ENCODE measurements at regions not wholly inside any gene's neighbourhood (a gene's known extent, or its start where the extent isn't known, plus 50 kb on each side); places are given as distances from the start of the nearest gene placed in this dataset.
"Not testable (repeated sequence)": the region's sequence is repeated elsewhere in the genome, so short reads cannot be mapped to it uniquely, and the experiment has no call there.

- H3K4me3 ChIP-seq (ENCODE audit: low read depth, low read length) = no peak overlapping the region
- TF ChIP-seq CTCF (IDR thresholded peaks at IDR 0.05; ENCODE audit: insufficient read depth, low read length, poor library complexity, severe bottlenecking) = no peak
- no peak for DNase-seq (ENCODE audit: low read depth)
- no peaks in the 10 kb centered on the region for H3K27me3 ChIP-seq (ENCODE audit: control insufficient read depth, insufficient read depth, low read length)
- no peaks in the 10 kb centered on the region for H3K36me3 ChIP-seq (ENCODE audit: control insufficient read depth, insufficient read depth, low read length)
Measured at GRCh38 chr6:14552891-14553290, 435.3 kb downstream of the CD83 start.

- Histone ChIP-seq H3K27me3 (ENCODE audit: control insufficient read depth, insufficient read depth, low read length) (no peaks in the 10 kb centered on the region), H3K4me3 (ENCODE audit: low read depth, low read length) (no peak overlapping the region), H3K36me3 (ENCODE audit: control insufficient read depth, insufficient read depth, low read length) (no peaks in the 10 kb centered on the region)
- TF ChIP-seq CTCF (IDR thresholded peaks at IDR 0.05; ENCODE audit: insufficient read depth, low read length, poor library complexity, severe bottlenecking) = no peak
- DNase-seq (ENCODE audit: low read depth) = no peak
Measured at GRCh38 chr6:14553515-14553914, 435.9 kb downstream of the CD83 start.

- TF ChIP-seq CTCF (IDR thresholded peaks at IDR 0.05; ENCODE audit: insufficient read depth, low read length, poor library complexity, severe bottlenecking) = no peak
- no peak for DNase-seq (ENCODE audit: low read depth)
Measured at GRCh38 chr6:14555804-14556203, 438.2 kb downstream of the CD83 start.

GRCh38 chr6:14559746-14560536 is 442.4 kb downstream of the CD83 start:
- Histone ChIP-seq H3K27me3 (ENCODE audit: control insufficient read depth, insufficient read depth, low read length) (no peaks in the 10 kb centered on the region), H3K4me3 (ENCODE audit: low read depth, low read length) (no peak overlapping the region), H3K36me3 (ENCODE audit: control insufficient read depth, insufficient read depth, low read length) (no peaks in the 10 kb centered on the region)
- no peak for TF ChIP-seq CTCF (IDR thresholded peaks at IDR 0.05; ENCODE audit: insufficient read depth, low read length, poor library complexity, severe bottlenecking)
- peak; percentile 81 for DNase-seq (ENCODE audit: low read depth)

More at GRCh38 chr6:14555804-14556203, 438.2 kb downstream of the CD83 start:
- H3K27me3 ChIP-seq (ENCODE audit: control insufficient read depth, insufficient read depth, low read length) = no peaks in the 10 kb centered on the region
- H3K4me3 ChIP-seq (ENCODE audit: low read depth, low read length) = no peak overlapping the region
- no peaks in the 10 kb centered on the region for H3K36me3 ChIP-seq (ENCODE audit: control insufficient read depth, insufficient read depth, low read length)

GRCh38 chr6:14561563-14561962 is 444.0 kb downstream of the CD83 start:
- not testable (repeated sequence) for H3K36me3 ChIP-seq (ENCODE audit: control insufficient read depth, insufficient read depth, low read length); H3K4me3 ChIP-seq (ENCODE audit: low read depth, low read length); H3K27me3 ChIP-seq (ENCODE audit: control insufficient read depth, insufficient read depth, low read length); DNase-seq (ENCODE audit: low read depth)

GRCh38 chr6:14567842-14568241 is 450.3 kb downstream of the CD83 start:
- no peaks in the 10 kb centered on the region for H3K36me3 ChIP-seq (ENCODE audit: control insufficient read depth, insufficient read depth, low read length)
- no peak for DNase-seq (ENCODE audit: low read depth)
- no peak for TF ChIP-seq CTCF (IDR thresholded peaks at IDR 0.05; ENCODE audit: insufficient read depth, low read length, poor library complexity, severe bottlenecking)
- no peak overlapping the region for H3K4me3 ChIP-seq (ENCODE audit: low read depth, low read length)
- no peaks in the 10 kb centered on the region for H3K27me3 ChIP-seq (ENCODE audit: control insufficient read depth, insufficient read depth, low read length)
